ENCODE measurements at regions not wholly inside any gene's neighbourhood (a gene's known extent, or its start where the extent isn't known, plus 50 kb on each side); places are given as distances from the start of the nearest gene placed in this dataset.

DNA sequence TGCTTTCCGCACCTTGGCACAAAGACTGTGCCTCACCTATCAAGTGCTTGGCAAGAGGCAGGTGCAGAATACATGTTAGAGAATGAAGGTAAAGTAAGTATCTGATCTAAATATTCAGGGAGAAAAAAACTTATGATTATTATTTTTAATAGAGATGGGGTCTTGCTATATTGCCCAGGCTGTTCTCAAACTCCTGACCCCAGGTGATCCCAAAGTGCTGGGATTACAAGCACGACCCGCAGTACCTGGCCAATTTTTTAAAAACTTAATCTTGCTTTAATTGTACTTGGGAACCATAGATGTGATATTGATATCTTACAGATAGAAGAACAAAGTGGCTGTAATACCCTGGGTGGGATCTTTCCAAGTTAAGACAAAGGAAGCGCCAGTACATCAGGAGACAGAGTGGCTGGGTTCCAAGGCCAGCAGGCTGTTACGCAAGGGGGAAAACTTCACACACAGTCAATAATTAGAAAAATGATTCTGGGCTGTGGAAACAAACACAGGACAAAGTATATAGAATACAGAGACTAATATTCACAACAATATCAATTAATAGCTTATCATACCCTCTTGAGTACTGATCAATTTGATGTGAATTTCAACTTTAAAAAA lies 58.6 kb upstream of the ATP1A1 start:
- Histone ChIP-seq H4K20me1 (ENCODE audit: insufficient read depth, low read length) (no peaks in the 10 kb centered on the region), H3K27ac (ENCODE audit: insufficient read depth, low read length) (no peak overlapping the region), H4K8ac (ENCODE audit: low read depth in 2 of 2, low read length in 2 of 2) (no peak overlapping the region), H2BK120ac (ENCODE audit: low read depth, low read length) (no peak overlapping the region), H3K56ac (ENCODE audit: extremely low read depth, insufficient read depth, low read length) (no peak overlapping the region), H3K9me3 (ENCODE audit: control insufficient read depth, insufficient read depth, low read length) (no peaks in the 10 kb centered on the region), H4K91ac (ENCODE audit: insufficient read depth, low read depth, low read length) (no peak overlapping the region), H3K79me1 (ENCODE audit: low read depth in 1 of 2, low read length in 2 of 2) (no peaks in the 10 kb centered on the region), H3K18ac (ENCODE audit: low read depth, low read length) (no peak overlapping the region), H3K23ac (ENCODE audit: low read depth, low read length) (no peak overlapping the region), H2BK5ac (ENCODE audit: low read depth, low read length, poor library complexity, severe bottlenecking) (no peak overlapping the region), H3K27me3 (ENCODE audit: control insufficient read depth, insufficient read depth, low read length) (peaks cover 6% of the 10 kb centered on the region), H2AK5ac (ENCODE audit: low read depth, low read length) (no peak overlapping the region), H2BK20ac (ENCODE audit: low read depth, low read length) (no peak overlapping the region), H3K9me1 (ENCODE audit: insufficient read depth, low read length) (no peaks in the 10 kb centered on the region), H3K4me2 (ENCODE audit: low read depth, low read length) (no peak overlapping the region), H2BK15ac (ENCODE audit: low read depth, low read length) (no peak overlapping the region; the same call in 2 of the 3 replicates), H3K14ac (replicated peaks; ENCODE audit: low read depth, low read length) (no peak overlapping the region), H3K4me3 (ENCODE audit: insufficient read depth, low read depth, low read length) (no peak overlapping the region), H3K4me1 (ENCODE audit: control insufficient read depth, insufficient read depth, low read length) (no peaks in the 10 kb centered on the region), H2AK9ac (replicated peaks; ENCODE audit: low read depth, low read length, poor library complexity) (no peak overlapping the region), H3K4ac (ENCODE audit: low read depth, low read length) (no peak overlapping the region), H2AFZ (replicated peaks; ENCODE audit: low read length, poor library complexity) (no peak overlapping the region), H4K5ac (ENCODE audit: low read depth, low read length) (no peak overlapping the region), H3K9ac (ENCODE audit: low read depth, low read length) (no peak overlapping the region), H3K36me3 (ENCODE audit: control insufficient read depth, insufficient read depth, low read length) (no peaks in the 10 kb centered on the region)
- dilution Hi-C loops (cut with HindIII; ENCODE audit: low sequenced_read_pairs, unreplicated experiment): no loop called here
- TF ChIP-seq POLR2A (IDR thresholded peaks at IDR 0.05; ENCODE audit: low read depth, low read length): no peak
- no peak for TF ChIP-seq SMC3 (IDR thresholded peaks at IDR 0.05; ENCODE audit: low read depth, low read length)
- no peak for TF ChIP-seq CHD1 (IDR thresholded peaks at IDR 0.05; ENCODE audit: low read depth, low read length)
- no peak for TF ChIP-seq CTCF (conservative IDR thresholded peaks at IDR 0.05; ENCODE audit: low read depth, low read length)
- no peak for TF ChIP-seq MXI1 (IDR thresholded peaks at IDR 0.05; ENCODE audit: borderline replicate concordance, low read depth, low read length)
- TF ChIP-seq MAFK (IDR thresholded peaks at IDR 0.05; ENCODE audit: low read depth, low read length): no peak
- DNase-seq (no peak), ATAC-seq (ENCODE audit: low read depth) (no peak)
- ChIA-PET POLR2A (ENCODE audit: unreplicated experiment) (no interaction called here), CTCF (no interaction called here)
- in situ Hi-C loops (cut with MboI; ENCODE audit: low sequenced_read_pairs): no loop called here
- no TSS peak for BruUV-seq (replicated peaks)
- intact Hi-C loops (cut with micrococcal nuclease): no loop called here
- WGBS, 2 experiments (ENCODE audit: extremely low coverage in 2 of 2, insufficient read length in 1 of 2): no CpG with 5 or more reads among the region's 5 CpGs
